Gastroesophageal sphincter (tissue), 2 donors: ENCODE measurements at regions not wholly inside any gene's neighbourhood (a gene's known extent, or its start where the extent isn't known, plus 50 kb on each side); places are given as distances from the start of the nearest gene placed in this dataset.

Experiments used
- EP300 ChIP-seq: sonication (generic); formaldehyde crosslinking; IDR thresholded peaks from one replicate; pipeline ENCODE4 v1.6.1; 2017; ENCODE audit warnings: antibody characterized with exemption, mild to moderate bottlenecking
- POLR2A ChIP-seq, 2 donors: fragments of 450-650 bp; IDR thresholded peaks; one replicate each; pipeline ENCODE4 v1.6.1; 2017; ENCODE audit warnings: antibody characterized with exemption in 2 of 2, mild to moderate bottlenecking in 2 of 2, moderate library complexity in 1 of 2

DNA sequence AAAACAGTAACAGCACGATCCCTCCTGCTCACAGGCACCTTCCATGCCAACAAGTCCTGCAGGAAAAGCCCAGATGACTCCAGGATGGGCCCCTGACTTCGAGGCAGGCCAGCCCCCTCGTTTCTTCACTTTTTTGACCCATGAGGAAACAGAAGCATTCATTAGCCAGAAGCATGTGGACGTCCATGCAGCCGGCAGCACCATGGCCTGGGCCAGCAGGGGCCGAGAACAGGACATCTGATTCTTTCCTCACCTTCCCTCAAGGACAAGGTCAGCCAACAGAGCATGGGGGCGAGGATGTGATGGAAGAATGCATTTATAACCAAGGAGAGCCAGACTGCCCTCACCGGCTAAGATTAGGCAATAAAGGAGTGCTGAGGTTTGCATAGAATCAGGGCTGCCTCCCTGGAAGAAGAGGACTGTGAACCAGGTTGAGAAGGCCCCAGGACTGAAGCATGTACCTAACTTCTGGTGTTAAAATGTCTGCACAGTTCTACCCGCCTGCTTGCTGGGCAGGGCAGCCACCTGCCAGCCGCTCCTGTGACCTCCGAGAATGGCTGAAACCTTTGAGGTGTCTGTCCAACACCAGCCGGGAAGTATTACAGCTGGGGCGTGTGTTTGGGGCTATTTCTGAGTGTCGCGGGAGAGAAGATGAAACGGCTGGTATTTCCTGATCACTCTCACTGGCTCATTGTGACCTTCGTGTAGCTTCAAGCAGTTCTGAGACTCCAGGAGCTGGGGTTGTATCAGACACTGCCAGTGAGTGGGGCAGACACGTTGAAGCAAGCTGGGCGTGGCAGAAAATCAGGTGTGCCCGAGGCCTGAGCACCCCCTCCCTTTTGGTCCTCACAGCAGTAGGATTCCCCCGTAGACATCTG lies 94.0 kb upstream of the TNRC6C start:
- TF ChIP-seq EP300 (no peak), POLR2A (IDR thresholded peaks at IDR 0.05) (no peak)
